ENCODE measurements at regions not wholly inside any gene's neighbourhood (a gene's known extent, or its start where the extent isn't known, plus 50 kb on each side); places are given as distances from the start of the nearest gene placed in this dataset.

DNA sequence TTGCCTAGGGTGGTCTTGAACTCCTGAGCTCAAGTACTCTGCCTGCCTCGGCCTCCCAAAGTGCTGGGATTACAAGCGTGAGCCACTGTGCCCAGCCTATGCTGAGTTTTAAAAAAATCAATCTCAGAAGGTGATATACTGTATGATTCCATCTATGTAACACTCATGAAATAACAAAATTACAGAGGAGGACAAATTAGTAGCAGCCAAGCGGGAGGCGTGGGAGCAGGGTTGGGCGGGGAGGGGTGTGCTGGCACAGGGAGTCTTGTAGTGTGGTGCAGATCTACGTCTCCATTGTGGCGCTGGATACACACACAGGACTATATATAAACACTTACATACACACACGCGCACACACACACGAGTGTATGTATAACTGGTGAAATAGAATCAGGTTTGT is 80.6 kb upstream of the LINGO1 start:
- no peak for DNase-seq (ENCODE audit: low read depth in 2 of 2)

GRCh38 chr15:77712438-77712837 is 79.7 kb upstream of the LINGO1 start:
- DNase-seq (ENCODE audit: low read depth in 2 of 2): no peak

DNA sequence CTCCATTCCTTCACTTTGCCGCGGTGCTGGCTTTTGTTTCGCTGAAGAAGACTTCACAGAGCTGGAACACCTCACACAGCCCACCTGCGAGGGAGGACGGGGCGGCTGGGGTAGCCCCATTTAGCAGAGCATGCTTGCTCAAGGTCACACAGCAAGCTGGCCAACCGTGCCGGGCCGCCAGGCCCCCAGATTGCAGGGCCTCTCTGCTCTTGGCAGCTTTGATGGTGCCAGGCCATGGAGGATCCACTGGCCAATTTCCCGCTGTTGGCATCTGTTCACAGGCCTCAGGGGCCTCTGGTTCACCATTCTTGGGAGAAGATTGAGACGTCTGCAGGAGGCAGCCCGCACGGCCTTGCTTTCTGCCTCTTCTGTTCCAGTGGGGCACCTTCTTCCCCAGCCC is 77.9 kb upstream of the LINGO1 start:
- DNase-seq (ENCODE audit: low read depth in 2 of 2): no peak

GRCh38 chr15:77710206-77710605 is 77.5 kb upstream of the LINGO1 start:
- DNase-seq (ENCODE audit: low read depth in 2 of 2): no peak

- DNase-seq (ENCODE audit: low read depth in 2 of 2): no peak
Measured at GRCh38 chr15:77709135-77709886, 76.6 kb upstream of the LINGO1 start.

DNA sequence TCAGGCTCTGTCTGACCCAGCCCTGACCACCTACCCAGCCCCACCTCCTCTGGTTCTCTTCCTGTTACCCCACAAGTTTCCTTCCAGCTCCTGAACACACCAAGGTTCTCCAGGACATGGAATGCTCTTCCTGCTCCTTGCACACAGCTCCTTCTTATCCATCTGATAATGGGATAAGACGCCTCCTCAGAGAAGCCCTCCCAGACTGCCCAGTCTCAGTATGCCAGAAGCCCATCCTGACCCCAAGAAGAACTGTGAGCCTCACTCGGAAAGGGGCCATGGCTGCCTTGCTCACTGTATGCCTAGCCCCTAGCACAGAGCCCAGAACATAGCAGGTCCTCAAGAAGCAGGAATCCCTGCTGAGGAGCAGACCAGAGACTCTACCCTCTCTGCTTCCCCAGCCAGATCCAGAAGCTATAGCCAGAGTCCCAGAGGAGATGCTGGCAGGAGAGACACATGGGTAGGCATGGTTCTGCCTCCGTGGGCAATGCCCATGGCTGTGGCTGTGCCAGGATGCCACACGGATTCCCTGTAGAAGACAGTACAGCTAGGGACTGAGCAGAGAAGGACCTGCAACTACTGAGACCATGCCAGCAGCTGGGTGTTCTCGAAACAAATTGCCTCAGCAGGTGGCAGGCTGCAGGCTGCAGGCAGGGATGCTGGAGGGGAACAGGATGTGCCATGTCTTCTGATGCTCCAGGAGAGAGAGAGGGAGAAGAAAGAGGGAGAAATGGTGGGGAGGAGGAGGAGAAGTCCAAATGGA is 74.0 kb upstream of the LINGO1 start:
- DNase-seq (ENCODE audit: low read depth in 2 of 2): no peak

GRCh38 chr15:77702211-77702957 is 69.7 kb upstream of the LINGO1 start:
- no peak for DNase-seq (ENCODE audit: low read depth in 2 of 2)

DNA sequence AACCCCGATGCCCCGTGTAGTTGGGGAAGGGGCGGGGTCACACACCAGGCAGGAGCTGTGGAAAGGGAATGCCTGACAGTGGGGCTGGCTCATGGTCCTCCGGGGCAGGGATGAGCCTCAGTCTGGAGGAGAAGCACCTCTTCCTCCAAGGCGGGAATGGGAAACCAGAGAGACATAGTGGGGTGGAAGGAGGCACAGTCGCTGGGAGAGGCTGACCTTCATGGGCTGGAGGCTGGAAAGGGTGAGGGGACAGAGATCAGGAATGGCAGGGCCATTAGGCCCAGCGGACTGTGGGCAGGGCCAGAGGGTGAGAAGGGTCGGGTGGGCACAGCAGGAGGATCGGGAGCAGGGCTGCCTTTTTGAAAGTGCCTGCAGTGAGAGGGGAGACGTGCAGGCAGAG is 65.8 kb upstream of the LINGO1 start:
- no peak for DNase-seq (ENCODE audit: low read depth in 2 of 2)

- no peak for DNase-seq (ENCODE audit: low read depth in 2 of 2)
Measured at GRCh38 chr15:77697893-77698292, 65.2 kb upstream of the LINGO1 start.

GRCh38 chr15:77696871-77697270 is 64.2 kb upstream of the LINGO1 start:
- no peak for DNase-seq (ENCODE audit: low read depth in 2 of 2)

DNA sequence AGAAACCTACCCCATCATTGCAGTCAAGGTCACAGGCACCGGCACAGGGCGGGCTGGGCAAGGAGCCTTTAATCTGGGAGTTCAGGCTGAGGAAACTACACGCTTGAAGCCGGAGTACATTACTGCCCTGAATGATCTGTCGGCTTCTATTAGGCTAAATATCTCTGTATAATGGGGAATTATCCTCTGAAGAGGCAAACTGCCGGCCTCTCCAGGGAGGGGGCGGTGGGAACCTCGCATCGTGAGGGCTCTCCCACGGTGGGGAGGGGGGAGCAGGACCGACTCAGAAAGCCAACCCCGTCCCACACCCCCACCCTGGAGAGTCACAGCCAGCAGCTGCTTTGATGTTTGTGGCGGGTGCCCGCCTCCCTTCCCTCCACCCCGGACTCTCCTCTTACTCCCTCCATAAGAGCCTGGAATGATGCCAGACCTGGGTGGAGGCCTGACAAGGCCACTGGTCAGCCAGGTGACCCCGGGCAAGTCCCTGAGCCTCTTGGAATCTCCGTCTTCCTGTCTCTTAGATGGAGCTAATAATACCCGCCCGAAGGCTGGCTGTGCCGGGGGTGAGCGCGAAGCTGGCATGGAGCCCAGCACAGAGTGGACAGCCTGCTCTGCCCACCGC is 63.4 kb upstream of the LINGO1 start:
- DNase-seq (ENCODE audit: low read depth in 2 of 2): no peak

- no peak for DNase-seq (ENCODE audit: low read depth in 2 of 2)
Measured at GRCh38 chr15:77695548-77695947, 62.8 kb upstream of the LINGO1 start.

DNA sequence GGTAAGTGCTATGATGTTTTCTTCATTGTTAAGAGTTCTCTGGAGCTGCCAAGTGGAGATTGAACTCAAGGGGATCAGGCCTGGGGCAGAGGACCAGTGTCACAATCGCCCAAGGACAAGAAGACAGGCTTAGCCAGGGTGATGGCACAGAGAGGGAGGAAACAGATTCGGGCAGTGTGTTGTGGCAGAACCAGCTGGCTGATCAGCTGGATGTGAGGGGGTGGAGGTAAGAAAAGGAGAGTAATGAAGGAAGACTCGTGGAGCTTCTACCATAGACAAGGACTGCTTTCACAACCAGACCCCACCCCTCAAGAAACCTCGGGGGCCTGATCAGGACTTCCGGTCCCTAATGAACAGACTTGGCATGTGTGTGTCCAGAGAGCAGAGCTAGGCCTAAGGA is 60.9 kb upstream of the LINGO1 start:
- DNase-seq (ENCODE audit: low read depth in 2 of 2): no peak

DNA sequence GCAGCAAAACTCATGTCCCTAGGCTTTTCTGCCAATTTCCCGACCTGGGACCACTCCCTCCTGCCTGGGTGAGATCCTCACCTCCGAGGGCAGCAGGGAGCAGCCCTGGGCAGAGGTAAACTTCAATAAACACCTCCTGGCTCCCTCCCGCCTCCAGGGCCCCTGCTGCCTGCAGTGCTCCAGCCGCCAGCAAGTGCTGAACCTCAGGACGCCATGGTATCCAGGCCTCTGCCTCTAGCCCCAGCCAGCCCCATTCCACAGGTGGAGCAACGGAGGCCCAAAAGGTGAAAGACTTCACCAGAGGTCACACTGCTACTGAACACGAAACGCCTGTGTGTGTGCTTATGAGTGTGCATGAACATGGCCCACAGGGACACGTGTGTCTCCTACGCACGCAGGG is 59.9 kb upstream of the LINGO1 start:
- DNase-seq (ENCODE audit: low read depth in 2 of 2): no peak

DNA sequence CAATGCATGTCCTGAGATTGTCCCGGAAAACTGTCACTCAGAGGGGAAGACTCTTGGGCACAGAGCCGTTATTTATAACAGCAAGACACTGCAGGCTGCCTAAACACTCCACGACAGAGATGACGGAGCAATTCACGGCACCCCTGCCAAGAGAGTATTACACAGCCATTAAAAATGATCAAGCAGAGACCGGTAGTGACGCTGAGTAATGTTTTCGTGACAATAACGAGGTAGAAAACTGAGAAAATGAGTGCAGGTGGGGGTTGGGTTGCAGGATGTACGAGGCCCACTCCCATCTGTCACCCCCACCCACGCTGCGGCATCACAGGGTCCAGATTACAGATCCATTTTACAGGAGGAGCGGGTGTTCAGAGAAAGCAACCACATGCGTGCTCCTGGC is 58.9 kb upstream of the LINGO1 start:
- DNase-seq (ENCODE audit: low read depth in 2 of 2): no peak

GRCh38 chr15:77689821-77690220 is 57.1 kb upstream of the LINGO1 start:
- no peak for DNase-seq (ENCODE audit: low read depth in 2 of 2)

GRCh38 chr15:77688693-77689092 is 56.0 kb upstream of the LINGO1 start:
- no peak for DNase-seq (ENCODE audit: low read depth in 2 of 2)

- DNase-seq (ENCODE audit: low read depth in 2 of 2): no peak
Measured at GRCh38 chr15:77688266-77688665, 55.6 kb upstream of the LINGO1 start.

DNA sequence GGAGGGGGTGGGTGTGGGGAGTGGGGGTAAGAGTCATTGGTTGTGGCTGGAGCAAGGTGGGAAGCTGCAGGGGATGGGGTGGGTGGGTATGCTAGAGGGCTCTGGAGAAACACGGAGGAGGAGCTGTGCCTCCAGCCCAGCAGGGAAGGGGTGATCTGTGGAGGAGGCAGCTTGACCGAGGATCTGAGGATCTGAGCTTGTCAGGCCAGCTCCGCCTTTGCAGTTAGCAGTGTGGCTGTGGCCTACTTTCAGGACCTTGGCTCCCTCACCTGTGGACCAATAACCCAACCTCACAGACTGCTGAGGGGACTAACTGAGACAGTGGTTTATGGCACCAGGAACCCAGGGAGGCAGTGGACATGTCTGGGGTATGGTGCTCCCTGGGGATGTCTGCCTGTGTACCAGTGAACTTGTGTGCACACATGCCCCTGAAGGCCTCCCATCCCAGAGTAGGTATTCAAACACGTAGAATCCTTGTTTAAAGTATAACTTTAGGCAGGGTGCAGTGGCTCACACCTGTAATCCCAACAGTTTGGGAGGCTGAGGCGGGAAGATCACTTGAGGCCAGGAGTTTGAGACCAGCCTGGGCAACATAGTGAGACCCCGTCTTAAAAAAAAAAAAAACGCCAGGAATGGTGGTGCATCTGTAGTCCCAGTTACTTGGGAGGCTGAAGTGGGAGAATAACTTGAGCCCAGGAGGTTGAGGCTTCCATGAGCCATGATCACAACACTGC is 52.5 kb upstream of the LINGO1 start:
- DNase-seq (ENCODE audit: low read depth in 2 of 2): no peak

DNA sequence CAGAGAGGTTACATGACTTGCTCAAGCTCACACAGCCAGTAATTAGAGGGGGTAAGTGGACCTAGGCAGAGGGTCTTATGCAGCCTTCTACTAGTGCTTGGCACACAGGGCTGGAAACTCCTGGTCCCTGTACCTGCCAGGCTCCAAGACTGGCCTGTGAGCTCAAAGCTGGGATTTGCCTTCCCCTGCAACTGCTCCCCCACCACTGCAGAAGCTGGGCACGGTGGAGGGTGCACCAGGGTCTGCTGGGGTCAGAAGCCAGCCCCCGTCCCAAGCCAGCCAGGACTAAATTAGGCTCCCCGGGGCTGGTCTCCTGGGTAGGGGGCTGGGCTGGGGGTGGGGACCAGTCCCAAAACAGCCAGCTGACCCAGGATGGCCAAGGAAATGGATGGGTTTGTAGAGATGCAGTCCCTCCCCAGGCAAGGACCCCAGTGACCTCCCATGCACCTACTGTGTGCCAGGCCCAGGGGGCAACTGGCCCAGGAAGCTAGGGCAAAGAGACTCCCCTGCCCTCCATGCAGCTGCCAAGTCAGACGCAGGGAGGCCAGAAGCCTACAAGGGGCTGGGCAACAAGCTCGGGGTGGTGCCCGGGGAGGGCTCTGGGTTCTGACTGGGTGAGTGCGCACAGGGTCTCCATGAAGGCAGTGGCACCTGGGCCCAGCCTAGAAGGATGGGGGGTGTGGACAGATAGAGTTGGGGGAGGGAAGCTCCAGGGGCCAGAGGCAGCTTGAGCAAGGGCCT is 51.8 kb upstream of the LINGO1 start:
- DNase-seq (ENCODE audit: low read depth in 2 of 2): no peak

- no peak for DNase-seq (ENCODE audit: low read depth in 2 of 2)
Measured at GRCh38 chr15:77682564-77682963, 49.9 kb upstream of the LINGO1 start.
